T-helper 17 cell (primary cell): ENCODE measurements at regions not wholly inside any gene's neighbourhood (a gene's known extent, or its start where the extent isn't known, plus 50 kb on each side); places are given as distances from the start of the nearest gene placed in this dataset.
A peak's percentile ranks its signal among the peaks of the same experiment; 100 is the strongest.

ENCODE experiments used
- ATAC-seq: fragments of 150-1000 bp; cut with Tn5 transposase; 2 replicates; pipeline ENCODE4 v1.10.0; 2021; ENCODE audit warnings: mild to moderate bottlenecking, moderate library complexity
- DNase-seq, 3 donors: peaks; one replicate each; pipeline versions ENCODE4 v3.0.0 to v3.0.0-alpha.2; 2020 to 2021
- H3K9me3 ChIP-seq: one replicate; pipeline ENCODE4 v1.7.0; 2013; ENCODE audit warnings: low read length, mild to moderate bottlenecking; ENCODE audit not compliant: control insufficient read depth, poor library complexity, severe bottlenecking
- H3K27ac Mint-ChIP-seq: one replicate; pipeline ENCODE4 v1.8.0; 2022; ENCODE audit warnings: mild to moderate bottlenecking, moderate library complexity, mixed read lengths
- H3K27me3 Mint-ChIP-seq: one replicate; pipeline ENCODE4 v1.8.0; 2022; ENCODE audit warnings: mixed read lengths
- H3K36me3 Mint-ChIP-seq: one replicate; pipeline ENCODE4 v1.8.0; 2022; ENCODE audit warnings: low read depth, mixed read lengths
- H3K4me1 Mint-ChIP-seq: one replicate; pipeline ENCODE4 v1.8.0; 2022; ENCODE audit warnings: mild to moderate bottlenecking, mixed read lengths
- H3K4me3 Mint-ChIP-seq: one replicate; pipeline ENCODE4 v1.8.0; 2022; ENCODE audit warnings: mild to moderate bottlenecking, moderate library complexity, mixed read lengths

GRCh38 chr15:70269991-70270751 is 172.5 kb upstream of the TLE3 start:
- peaks cover 25% of the 10 kb centered on the region for H3K27me3 Mint-ChIP-seq
- ATAC-seq (no peak), DNase-seq (no peak)
- H3K4me3 Mint-ChIP-seq, result no peak overlapping the region
- no peak overlapping the region for H3K27ac Mint-ChIP-seq
- peaks cover 20% of the 10 kb centered on the region for H3K4me1 Mint-ChIP-seq
- H3K36me3 Mint-ChIP-seq, result peaks cover 4% of the 10 kb centered on the region
- no peaks in the 10 kb centered on the region for H3K9me3 ChIP-seq

DNA sequence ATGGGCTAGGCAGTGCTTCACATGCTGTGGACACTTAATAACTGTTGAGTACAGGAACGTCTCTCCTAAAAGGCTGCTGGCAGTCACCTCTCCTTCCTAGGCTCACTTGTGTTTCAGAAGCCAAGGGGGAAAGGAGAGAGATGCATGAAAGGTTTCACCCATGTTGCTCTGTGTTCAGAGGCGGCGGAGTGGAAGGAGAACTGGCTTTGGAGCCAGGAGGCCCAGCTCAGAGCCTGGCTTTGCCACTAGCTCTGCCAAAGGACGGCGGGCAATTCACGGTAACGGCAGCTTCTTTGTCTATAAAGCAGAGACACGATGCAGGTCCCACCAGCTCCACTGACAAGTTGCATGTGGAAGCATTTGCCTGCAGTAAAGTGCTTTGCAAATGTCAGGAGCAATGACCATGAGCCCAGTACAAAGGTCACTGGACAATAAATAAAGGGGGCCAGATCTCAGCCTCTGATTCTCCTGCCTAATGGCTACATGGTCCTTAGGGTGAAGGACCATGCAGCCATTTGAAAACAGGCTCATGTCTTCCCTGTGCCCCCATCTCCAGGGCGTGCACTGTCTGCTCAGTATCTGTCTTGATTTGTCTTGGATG is 171.7 kb upstream of the TLE3 start:
- no peak overlapping the region for H3K4me3 Mint-ChIP-seq
- no peak for ATAC-seq
- peak overlapping the region; percentile 83 for H3K27ac Mint-ChIP-seq
- H3K9me3 ChIP-seq, result no peaks in the 10 kb centered on the region
- no peak for DNase-seq
- H3K27me3 Mint-ChIP-seq, result peaks cover 25% of the 10 kb centered on the region
- H3K4me1 Mint-ChIP-seq, result peaks cover 20% of the 10 kb centered on the region
- peaks cover 4% of the 10 kb centered on the region for H3K36me3 Mint-ChIP-seq

GRCh38 chr15:70268698-70269251 is 171.1 kb upstream of the TLE3 start:
- H3K9me3 ChIP-seq, result no peaks in the 10 kb centered on the region
- no peak for DNase-seq
- H3K4me1 Mint-ChIP-seq, result peaks cover 20% of the 10 kb centered on the region

GRCh38 chr15:70267879-70268278 is 170.2 kb upstream of the TLE3 start:
- H3K9me3 ChIP-seq, result no peaks in the 10 kb centered on the region
- ATAC-seq (no peak), DNase-seq (no peak)
- Mint-ChIP-seq H3K4me3 (no peak overlapping the region), H3K27me3 (peaks cover 25% of the 10 kb centered on the region), H3K4me1 (peaks cover 20% of the 10 kb centered on the region), H3K27ac (peak overlapping the region; percentile 78), H3K36me3 (peaks cover 4% of the 10 kb centered on the region)

More at GRCh38 chr15:70268698-70269251, 171.1 kb upstream of the TLE3 start:
- H3K27me3 Mint-ChIP-seq, result peaks cover 25% of the 10 kb centered on the region
- peak overlapping the region; percentile 83 for H3K27ac Mint-ChIP-seq
- no peak overlapping the region for H3K4me3 Mint-ChIP-seq
- ATAC-seq, result no peak
- H3K36me3 Mint-ChIP-seq, result peaks cover 4% of the 10 kb centered on the region

DNA sequence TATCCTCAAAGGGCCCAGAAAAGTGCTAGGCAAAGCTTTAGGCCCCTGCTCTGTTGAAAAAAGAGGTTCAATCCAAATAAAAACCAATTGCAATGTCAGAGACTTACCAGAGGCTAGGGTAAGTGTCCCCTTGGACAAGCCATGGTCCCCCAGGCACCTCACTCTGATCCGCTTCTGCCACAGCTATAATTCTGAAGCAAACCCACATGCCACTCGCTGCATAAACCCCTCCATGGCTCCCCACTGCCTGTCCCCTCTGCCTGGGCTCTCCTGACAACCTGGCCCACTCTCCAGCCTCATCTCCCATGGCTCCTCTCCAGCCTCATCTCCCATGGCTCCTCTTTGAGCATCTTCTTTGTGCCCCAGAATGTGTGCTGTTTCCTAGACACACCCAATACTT is 169.6 kb upstream of the TLE3 start:
- no peak overlapping the region for H3K4me3 Mint-ChIP-seq
- H3K9me3 ChIP-seq, result no peaks in the 10 kb centered on the region
- H3K27ac Mint-ChIP-seq, result peak overlapping the region; percentile 78
- peaks cover 20% of the 10 kb centered on the region for H3K4me1 Mint-ChIP-seq
- DNase-seq (no peak), ATAC-seq (no peak)
- H3K36me3 Mint-ChIP-seq, result peaks cover 4% of the 10 kb centered on the region
- H3K27me3 Mint-ChIP-seq, result peaks cover 25% of the 10 kb centered on the region

GRCh38 chr15:70266412-70267121 is 168.8 kb upstream of the TLE3 start:
- no peak overlapping the region for H3K27ac Mint-ChIP-seq
- DNase-seq (no peak), ATAC-seq (peak; percentile 51)
- peaks cover 25% of the 10 kb centered on the region for H3K4me1 Mint-ChIP-seq
- H3K4me3 Mint-ChIP-seq, result peak overlapping the region; percentile 36
- H3K27me3 Mint-ChIP-seq, result peaks cover 25% of the 10 kb centered on the region
- no peaks in the 10 kb centered on the region for H3K9me3 ChIP-seq
- H3K36me3 Mint-ChIP-seq, result peaks cover 4% of the 10 kb centered on the region

DNA sequence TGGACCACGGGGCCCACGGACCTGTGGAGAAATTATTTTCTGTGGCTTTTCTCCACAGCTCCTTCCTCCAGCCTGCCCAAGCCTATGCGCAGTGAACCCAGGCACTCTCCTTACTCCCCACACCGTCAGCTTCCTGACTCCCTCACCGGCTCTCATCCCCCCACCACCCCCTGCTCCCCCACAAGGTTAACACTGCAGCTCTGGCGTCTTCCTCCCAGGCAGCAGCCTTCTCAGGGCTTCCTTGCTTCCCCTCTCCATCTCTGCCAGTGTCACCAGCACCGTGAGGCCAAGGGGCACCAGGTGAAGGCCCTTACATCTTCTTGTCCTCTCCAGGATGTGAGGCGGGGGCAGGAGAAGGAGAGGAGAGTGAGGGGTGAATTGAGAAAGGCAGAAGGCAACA is 168.3 kb upstream of the TLE3 start:
- H3K27ac Mint-ChIP-seq, result no peak overlapping the region
- H3K27me3 Mint-ChIP-seq, result peaks cover 25% of the 10 kb centered on the region
- H3K4me1 Mint-ChIP-seq, result peaks cover 25% of the 10 kb centered on the region
- H3K36me3 Mint-ChIP-seq, result peaks cover 4% of the 10 kb centered on the region
- H3K4me3 Mint-ChIP-seq, result no peak overlapping the region
- ATAC-seq (no peak), DNase-seq (no peak)
- no peaks in the 10 kb centered on the region for H3K9me3 ChIP-seq

- DNase-seq, result no peak
- no peak for ATAC-seq
- no peaks in the 10 kb centered on the region for H3K9me3 ChIP-seq
- Mint-ChIP-seq H3K27ac (no peak overlapping the region), H3K27me3 (peaks cover 25% of the 10 kb centered on the region), H3K4me3 (no peak overlapping the region), H3K4me1 (peaks cover 25% of the 10 kb centered on the region), H3K36me3 (peaks cover 4% of the 10 kb centered on the region)
Measured at GRCh38 chr15:70265466-70265978, 167.8 kb upstream of the TLE3 start.

- Mint-ChIP-seq H3K27me3 (peaks cover 25% of the 10 kb centered on the region), H3K27ac (no peak overlapping the region), H3K36me3 (peaks cover 4% of the 10 kb centered on the region), H3K4me3 (no peak overlapping the region), H3K4me1 (peaks cover 31% of the 10 kb centered on the region)
- ATAC-seq (no peak), DNase-seq (no peak)
- no peaks in the 10 kb centered on the region for H3K9me3 ChIP-seq
Measured at GRCh38 chr15:70264738-70265465, 167.2 kb upstream of the TLE3 start.

DNA sequence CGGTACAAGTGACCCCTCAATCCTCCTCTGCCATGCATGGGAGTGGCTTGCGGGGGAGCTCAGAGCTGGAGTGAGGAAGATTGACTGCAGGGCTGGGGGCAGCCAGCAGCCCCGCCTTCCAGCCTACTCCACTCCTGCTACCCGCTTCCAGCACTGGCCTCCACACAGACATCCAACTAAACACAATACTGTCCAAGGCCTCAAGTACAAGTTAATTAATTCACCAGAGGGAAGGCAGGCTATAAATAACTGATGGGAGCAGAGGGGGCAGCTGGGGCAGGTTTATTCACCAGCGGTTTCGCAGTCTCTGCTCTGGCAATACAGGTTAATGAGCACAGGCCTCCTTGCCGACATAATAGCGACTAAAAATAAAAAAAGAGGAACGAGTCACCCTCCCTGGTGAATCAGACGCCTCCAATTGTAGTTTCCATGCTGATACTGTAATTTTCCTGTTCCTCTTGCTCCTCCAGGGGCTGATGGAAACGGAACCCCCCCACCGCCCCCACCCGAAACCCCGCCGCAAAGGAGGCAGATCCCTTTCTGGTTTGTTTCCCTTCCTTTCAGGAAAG is 166.4 kb upstream of the TLE3 start:
- ATAC-seq, result peak; percentile 33
- Mint-ChIP-seq H3K27me3 (peaks cover 25% of the 10 kb centered on the region), H3K27ac (no peak overlapping the region), H3K36me3 (peaks cover 4% of the 10 kb centered on the region), H3K4me3 (no peak overlapping the region), H3K4me1 (peaks cover 36% of the 10 kb centered on the region)
- no peaks in the 10 kb centered on the region for H3K9me3 ChIP-seq
- DNase-seq, result no peak

GRCh38 chr15:70262591-70263274 is 165.0 kb upstream of the TLE3 start:
- no peak for ATAC-seq
- Mint-ChIP-seq H3K4me1 (peaks cover 43% of the 10 kb centered on the region), H3K36me3 (peaks cover 4% of the 10 kb centered on the region), H3K27me3 (peaks cover 13% of the 10 kb centered on the region), H3K4me3 (no peak overlapping the region), H3K27ac (no peak overlapping the region)
- H3K9me3 ChIP-seq, result no peaks in the 10 kb centered on the region
- DNase-seq, result no peak

DNA sequence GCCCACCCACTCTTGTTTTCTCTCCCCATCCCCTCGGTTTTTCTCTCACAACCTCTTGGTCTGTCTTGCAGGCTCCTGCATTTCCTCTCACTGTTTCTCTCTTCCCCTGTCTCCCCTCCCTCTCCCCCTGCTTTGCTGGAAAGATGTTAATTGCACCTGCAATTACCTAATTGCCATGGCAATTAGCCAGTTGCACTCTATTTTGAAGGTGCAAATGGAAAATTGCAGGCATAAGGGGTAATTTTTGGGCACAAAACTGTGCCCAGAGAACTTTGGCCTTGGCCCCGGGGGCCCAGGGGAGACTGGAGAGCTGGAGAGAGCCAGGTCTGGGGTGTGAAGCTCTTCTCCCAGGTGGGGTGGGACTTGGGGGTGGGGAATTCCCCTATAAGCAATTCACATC is 164.5 kb upstream of the TLE3 start:
- H3K9me3 ChIP-seq, result no peaks in the 10 kb centered on the region
- no peak overlapping the region for H3K4me3 Mint-ChIP-seq
- peaks cover 7% of the 10 kb centered on the region for H3K27me3 Mint-ChIP-seq
- no peaks in the 10 kb centered on the region for H3K36me3 Mint-ChIP-seq
- H3K27ac Mint-ChIP-seq, result peak overlapping the region; percentile 83
- peaks cover 41% of the 10 kb centered on the region for H3K4me1 Mint-ChIP-seq
- DNase-seq, result no peak
- no peak for ATAC-seq
